PC-3 (cell line): ENCODE measurements at regions not wholly inside any gene's neighbourhood (a gene's known extent, or its start where the extent isn't known, plus 50 kb on each side); places are given as distances from the start of the nearest gene placed in this dataset.
A peak's percentile ranks its signal among the peaks of the same experiment; 100 is the strongest.

Experiments
- ATAC-seq: fragments of 200-7000 bp; cut with Tn5 transposase; 2 replicates; pipeline ENCODE4 v1.9.1; 2020; ENCODE audit warnings: mild to moderate bottlenecking, moderate library complexity
- BruUV-seq: library from RNA; stranded (reverse); fragments of 400-500 nt; replicated peaks from 2 replicates; lab custom pipeline; 2021; lab: Mats Ljungman, UMichigan
- CTCF ChIA-PET: fragments of 300-600 bp; sonication (Branson Sonifier 250); formaldehyde crosslinking; loops from one replicate; lab custom pipeline; 2022; ENCODE audit warnings: antibody characterized with exemption; lab: Charles Lee
- POLR2A ChIA-PET: fragments of 300-600 bp; sonication (Branson Sonifier 250); formaldehyde crosslinking; loops from one replicate; lab custom pipeline; 2022; ENCODE audit warnings: antibody characterized with exemption; ENCODE audit not compliant: unreplicated experiment; lab: Charles Lee
- DNase-seq: peaks from one replicate; pipeline ENCODE4 v3.0.0-alpha.2; 2015
- H2AFZ ChIP-seq: fragments of 300-600 bp; sonication (generic); 2 replicates; pipeline ENCODE4 v1.6.0; 2016; ENCODE audit warnings: antibody characterized with exemption, low read length
- H3F3A ChIP-seq: fragments of 300-600 bp; sonication (generic); one replicate; pipeline ENCODE4 v1.6.0; 2017; ENCODE audit warnings: antibody characterized with exemption, low read length, control low read depth, mild to moderate bottlenecking; ENCODE audit not compliant: unreplicated experiment
- H3K27ac ChIP-seq: fragments of 300-600 bp; sonication (generic); 2 replicates; pipeline ENCODE4 v1.5.1; 2016; ENCODE audit warnings: mild to moderate bottlenecking, low read length
- H3K27me3 ChIP-seq: fragments of 300-600 bp; sonication (generic); 2 replicates; pipeline ENCODE4 v1.6.1; 2016; ENCODE audit warnings: low read length, mixed read lengths
- H3K36me3 ChIP-seq: fragments of 300-600 bp; sonication (generic); 2 replicates; pipeline ENCODE4 v1.6.1; 2016; ENCODE audit warnings: low read depth, mixed run types, low read length, mixed read lengths
- H3K4me1 ChIP-seq: fragments of 300-600 bp; sonication (generic); 2 replicates; pipeline ENCODE4 v1.5.1; 2016; ENCODE audit warnings: low read length; ENCODE audit not compliant: insufficient read depth
- H3K4me2 ChIP-seq: fragments of 300-600 bp; sonication (generic); 2 replicates; pipeline ENCODE4 v1.6.0; 2016; ENCODE audit warnings: low read length
- H3K4me3 ChIP-seq: fragments of 300-600 bp; sonication (generic); 2 replicates; pipeline ENCODE4 v1.5.1; 2016; ENCODE audit warnings: mild to moderate bottlenecking, low read length, mixed read lengths
- H3K79me2 ChIP-seq: fragments of 300-600 bp; sonication (generic); 2 replicates; pipeline ENCODE4 v1.6.1; 2017; ENCODE audit warnings: low read length, mixed read lengths
- H3K9ac ChIP-seq: fragments of 300-600 bp; sonication (generic); 2 replicates; pipeline ENCODE4 v1.6.0; 2016; ENCODE audit warnings: mild to moderate bottlenecking, low read length
- H3K9me2 ChIP-seq: fragments of 300-600 bp; sonication (generic); replicated peaks from 2 replicates; pipeline ENCODE4 v1.6.1; 2016; ENCODE audit warnings: mixed run types, low read length, mixed read lengths
- H3K9me3 ChIP-seq: fragments of 300-600 bp; sonication (generic); 2 replicates; pipeline ENCODE4 v1.6.1; 2016; ENCODE audit warnings: low read length, mixed read lengths
- H4K20me1 ChIP-seq: fragments of 300-600 bp; sonication (generic); 2 replicates; pipeline ENCODE4 v1.6.1; 2016; ENCODE audit warnings: low read length, mixed read lengths
- EZH2 ChIP-seq: fragments of 300-600 bp; sonication (generic); IDR thresholded peaks from one replicate; pipeline ENCODE4 v1.6.1; 2017; ENCODE audit warnings: antibody characterized with exemption, mild to moderate bottlenecking, low read length; ENCODE audit not compliant: unreplicated experiment
- EZH2phosphoT487 ChIP-seq: fragments of 300-600 bp; sonication (generic); IDR thresholded peaks from 2 replicates; pipeline ENCODE4 v1.6.1; 2018; ENCODE audit warnings: mild to moderate bottlenecking, antibody characterized with exemption, low read length, borderline replicate concordance
- intact Hi-C: fragments of 100-400 bp; cut with micrococcal nuclease; formaldehyde crosslinking; loops from 2 replicates; pipeline ENCODE4 v1.9.0; 2023
- TF ChIP-seq, protein P1 (sequence below): fragments of 300-600 bp; sonication (generic); conservative IDR thresholded peaks from 2 replicates; pipeline ENCODE4 v1.5.1; 2017; ENCODE audit warnings: antibody characterized with exemption, low read depth, mild to moderate bottlenecking, low read length

DNA sequence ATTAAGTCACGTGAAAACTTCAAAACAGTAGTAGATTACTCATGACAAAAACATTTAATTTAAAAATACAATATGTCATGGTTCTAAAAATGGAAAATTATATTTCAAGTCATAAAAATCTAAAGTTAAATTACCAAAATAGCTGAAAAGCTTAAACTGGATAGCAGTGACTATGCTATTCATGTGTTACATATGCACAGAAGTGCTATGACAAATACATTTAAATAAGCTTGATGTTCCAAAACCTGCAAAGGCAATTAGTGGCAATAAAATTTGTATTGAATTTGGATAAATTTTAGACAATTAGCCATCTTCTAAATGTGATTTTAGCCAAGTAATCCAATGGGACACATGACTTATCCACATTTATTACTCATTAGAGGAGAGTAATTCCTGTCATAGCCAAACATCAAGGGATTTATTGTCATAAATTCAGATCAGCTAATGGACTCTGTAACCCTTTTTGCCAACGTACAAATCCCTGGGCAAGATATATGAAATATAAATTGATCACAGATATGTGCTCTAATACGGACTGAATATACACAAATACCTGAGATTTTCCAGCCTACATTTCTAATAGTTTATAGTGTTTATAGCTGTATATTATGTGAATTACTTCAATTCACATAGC lies 419.4 kb downstream of the ISL1 start:
- BruUV-seq: no TSS peak
- Histone ChIP-seq H3K36me3 (no peaks in the 10 kb centered on the region), H2AFZ (no peak overlapping the region), H3K4me2 (no peak overlapping the region), H3K27me3 (no peaks in the 10 kb centered on the region), H3K9ac (no peak overlapping the region), H3K9me3 (no peaks in the 10 kb centered on the region), H3K4me3 (no peak overlapping the region), H3K79me2 (no peaks in the 10 kb centered on the region), H3F3A (no peaks in the 10 kb centered on the region), H3K4me1 (no peaks in the 10 kb centered on the region), H3K9me2 (no peaks in the 10 kb centered on the region), H3K27ac (no peak overlapping the region), H4K20me1 (no peaks in the 10 kb centered on the region)
- intact Hi-C loops: no loop called here
- POLR2A ChIA-PET: no interaction called here
- TF ChIP-seq, protein P1, sequence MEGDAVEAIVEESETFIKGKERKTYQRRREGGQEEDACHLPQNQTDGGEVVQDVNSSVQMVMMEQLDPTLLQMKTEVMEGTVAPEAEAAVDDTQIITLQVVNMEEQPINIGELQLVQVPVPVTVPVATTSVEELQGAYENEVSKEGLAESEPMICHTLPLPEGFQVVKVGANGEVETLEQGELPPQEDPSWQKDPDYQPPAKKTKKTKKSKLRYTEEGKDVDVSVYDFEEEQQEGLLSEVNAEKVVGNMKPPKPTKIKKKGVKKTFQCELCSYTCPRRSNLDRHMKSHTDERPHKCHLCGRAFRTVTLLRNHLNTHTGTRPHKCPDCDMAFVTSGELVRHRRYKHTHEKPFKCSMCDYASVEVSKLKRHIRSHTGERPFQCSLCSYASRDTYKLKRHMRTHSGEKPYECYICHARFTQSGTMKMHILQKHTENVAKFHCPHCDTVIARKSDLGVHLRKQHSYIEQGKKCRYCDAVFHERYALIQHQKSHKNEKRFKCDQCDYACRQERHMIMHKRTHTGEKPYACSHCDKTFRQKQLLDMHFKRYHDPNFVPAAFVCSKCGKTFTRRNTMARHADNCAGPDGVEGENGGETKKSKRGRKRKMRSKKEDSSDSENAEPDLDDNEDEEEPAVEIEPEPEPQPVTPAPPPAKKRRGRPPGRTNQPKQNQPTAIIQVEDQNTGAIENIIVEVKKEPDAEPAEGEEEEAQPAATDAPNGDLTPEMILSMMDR: no peak
- TF ChIP-seq EZH2phosphoT487 (no peak), EZH2 (no peak)
- no peak for DNase-seq
- no peak for ATAC-seq
- CTCF ChIA-PET: no interaction called here

DNA sequence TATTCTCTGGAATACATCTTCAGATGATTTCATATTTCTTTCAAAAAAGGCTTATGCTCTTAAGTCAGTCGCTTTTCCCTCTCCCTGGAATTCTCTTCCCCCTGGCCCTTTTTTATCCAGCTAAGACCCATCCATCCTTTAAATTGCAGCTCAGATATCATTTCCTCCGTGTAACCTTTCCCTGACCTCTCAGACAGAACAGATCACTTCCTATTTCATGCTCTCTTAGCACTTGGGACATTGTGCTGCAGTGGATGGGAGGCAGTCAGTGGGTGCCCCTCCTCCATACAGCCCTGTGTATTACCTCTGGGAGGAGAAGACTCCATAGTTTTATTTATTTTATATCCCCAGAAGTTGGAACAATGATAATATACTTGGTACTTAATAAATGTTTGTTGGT lies 423.4 kb downstream of the ISL1 start:
- DNase-seq (no peak), ATAC-seq (no peak)
- intact Hi-C loops: no loop called here
- POLR2A ChIA-PET: no interaction called here
- no TSS peak for BruUV-seq
- H3K27ac ChIP-seq: no peak overlapping the region
- H2AFZ ChIP-seq: no peak overlapping the region
- no peaks in the 10 kb centered on the region for H3K9me3 ChIP-seq
- H3K79me2 ChIP-seq: no peaks in the 10 kb centered on the region
- no peaks in the 10 kb centered on the region for H3K9me2 ChIP-seq
- no peak for TF ChIP-seq EZH2
- TF ChIP-seq, protein P1: no peak
- TF ChIP-seq EZH2phosphoT487: no peak
- CTCF ChIA-PET: no interaction called here
- H4K20me1 ChIP-seq: no peaks in the 10 kb centered on the region
- H3K36me3 ChIP-seq: no peaks in the 10 kb centered on the region
- H3K4me2 ChIP-seq: no peak overlapping the region
- H3K27me3 ChIP-seq: no peaks in the 10 kb centered on the region
- peaks cover 3% of the 10 kb centered on the region for H3F3A ChIP-seq
- H3K4me3 ChIP-seq: no peak overlapping the region
- no peak overlapping the region for H3K9ac ChIP-seq
- peaks cover 27% of the 10 kb centered on the region for H3K4me1 ChIP-seq

DNA sequence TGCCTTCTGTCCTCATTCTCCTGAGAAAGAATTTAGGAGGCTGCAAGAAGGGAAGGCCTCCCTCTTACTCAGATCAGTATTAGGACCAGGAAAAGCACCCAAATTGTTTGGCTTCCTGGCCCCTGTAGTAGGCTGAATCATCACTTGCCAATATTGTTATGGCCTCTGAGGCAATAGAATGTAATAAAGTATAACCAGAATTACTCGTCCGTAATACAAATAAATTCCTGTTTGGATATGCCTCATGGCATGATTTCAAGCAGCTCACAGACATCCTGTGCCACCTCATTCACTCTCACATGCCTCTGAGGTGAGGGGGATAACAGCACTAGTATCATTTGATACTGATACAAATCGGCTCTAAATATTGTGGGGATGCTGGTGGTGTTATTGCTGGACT lies 427.3 kb downstream of the ISL1 start:
- H3K27me3 ChIP-seq: no peaks in the 10 kb centered on the region
- H4K20me1 ChIP-seq: no peaks in the 10 kb centered on the region
- BruUV-seq: no TSS peak
- TF ChIP-seq EZH2 (no peak), EZH2phosphoT487 (no peak)
- TF ChIP-seq, protein P1: no peak
- H3K27ac ChIP-seq: peak overlapping the region; percentile 94
- POLR2A ChIA-PET: no interaction called here
- H3K4me3 ChIP-seq: no peak overlapping the region
- DNase-seq (peak; percentile 88), ATAC-seq (peak; percentile 93)
- peaks cover 42% of the 10 kb centered on the region for H3K4me1 ChIP-seq
- no peaks in the 10 kb centered on the region for H3K36me3 ChIP-seq
- H3K9me3 ChIP-seq: no peaks in the 10 kb centered on the region
- H3K4me2 ChIP-seq: peak overlapping the region; percentile 65
- peak overlapping the region; percentile 64 for H3K9ac ChIP-seq
- CTCF ChIA-PET: no interaction called here
- no peak overlapping the region for H2AFZ ChIP-seq
- H3K79me2 ChIP-seq: no peaks in the 10 kb centered on the region
- intact Hi-C loops: loop anchor here (1.0 to 10.0 kb wide), 3 partner anchors 76 to 426 kb away; partner anchors contain the start of gene ISL1
- no peaks in the 10 kb centered on the region for H3K9me2 ChIP-seq
- peaks cover 3% of the 10 kb centered on the region for H3F3A ChIP-seq
